Stimulated activated CD4-positive, alpha-beta T cell treated with anti-CD3 and anti-CD28 coated beads, Interleukin-2, amount 100 ng/mL, for 48 hours (primary cell): ENCODE measurements at regions not wholly inside any gene's neighbourhood (a gene's known extent, or its start where the extent isn't known, plus 50 kb on each side); places are given as distances from the start of the nearest gene placed in this dataset.

Experiments
- DNase-seq, 2 donors: peaks; one replicate each; pipeline ENCODE4 v3.0.0-alpha.2; 2020

GRCh38 chr9:107431461-107431860, 58.1 kb downstream of the KLF4 start:
- no peak for DNase-seq

GRCh38 chr9:107430071-107430470, 59.5 kb downstream of the KLF4 start:
- no peak for DNase-seq

GRCh38 chr9:107426126-107426525, 63.4 kb downstream of the KLF4 start:
- DNase-seq = no peak

- DNase-seq = peak; percentile 55 to 61
Observed at GRCh38 chr9:107425101-107426025, 64.2 kb downstream of the KLF4 start.

GRCh38 chr9:107423540-107423939, 66.0 kb downstream of the KLF4 start:
- DNase-seq = no peak

GRCh38 chr9:107422189-107423185, 67.1 kb downstream of the KLF4 start:
- peak; percentile 17 to 31 for DNase-seq

- DNase-seq = no peak
Observed at GRCh38 chr9:107410420-107410819, 79.1 kb downstream of the KLF4 start.

GRCh38 chr9:107409581-107410389, 79.8 kb downstream of the KLF4 start:
- no peak for DNase-seq

GRCh38 chr9:107407675-107408074, 81.9 kb downstream of the KLF4 start:
- no peak for DNase-seq

- DNase-seq = no peak
Observed at GRCh38 chr9:107405511-107405910, 84.1 kb downstream of the KLF4 start.

GRCh38 chr9:107404736-107405135, 84.8 kb downstream of the KLF4 start:
- no peak for DNase-seq

GRCh38 chr9:107404161-107404560, 85.4 kb downstream of the KLF4 start:
- DNase-seq = no peak

- no peak for DNase-seq
Observed at GRCh38 chr9:107397076-107398044, 92.2 kb downstream of the KLF4 start.

- no peak for DNase-seq
Observed at GRCh38 chr9:107394264-107394663, 95.3 kb downstream of the KLF4 start.

- no peak for DNase-seq
Observed at GRCh38 chr9:107390778-107391177, 98.8 kb downstream of the KLF4 start.

GRCh38 chr9:107390279-107390678, 99.3 kb downstream of the KLF4 start:
- no peak for DNase-seq

GRCh38 chr9:107389617-107390071, 99.9 kb downstream of the KLF4 start:
- no peak for DNase-seq

- DNase-seq = no peak
Observed at GRCh38 chr9:107388890-107389289, 100.7 kb downstream of the KLF4 start.

GRCh38 chr9:107387409-107387808, 102.2 kb downstream of the KLF4 start:
- DNase-seq = no peak

GRCh38 chr9:107386396-107386795, 103.2 kb downstream of the KLF4 start:
- no peak for DNase-seq
